ENCODE measurements at regions not wholly inside any gene's neighbourhood (a gene's known extent, or its start where the extent isn't known, plus 50 kb on each side); places are given as distances from the start of the nearest gene placed in this dataset.

GRCh38 chr12:107242189-107242588 is 148.8 kb upstream of the CRY1 start:
- TF ChIP-seq POLR2AphosphoS5 (IDR thresholded peaks at IDR 0.05; ENCODE audit: low read depth, low read length) (no peak), REST (IDR thresholded peaks at IDR 0.05; ENCODE audit: insufficient read depth in 1 of 2, low read depth in 2 of 2, low read length in 2 of 2) (no peak), TAF1 (IDR thresholded peaks at IDR 0.05; ENCODE audit: borderline replicate concordance, insufficient read depth, low read length) (no peak)
